ENCODE measurements at regions not wholly inside any gene's neighbourhood (a gene's known extent, or its start where the extent isn't known, plus 50 kb on each side); places are given as distances from the start of the nearest gene placed in this dataset.

GRCh38 chr11:122213171-122213570, 97.2 kb upstream of the BLID start:
- TF ChIP-seq CTCF (IDR thresholded peaks at IDR 0.05) (no peak), POLR2A (IDR thresholded peaks at IDR 0.05; ENCODE audit: low read length) (no peak), HDAC2 (IDR thresholded peaks at IDR 0.05) (no peak), ZSCAN20 (CRISPR knock-in tag; IDR thresholded peaks at IDR 0.05) (no peak), CHD2 (IDR thresholded peaks at IDR 0.05; ENCODE audit: low read length, partially characterized antibody) (no peak), TP53 (CRISPR knock-in tag; IDR thresholded peaks at IDR 0.05) (no peak), JUNB (IDR thresholded peaks at IDR 0.05) (no peak), ESRRA (IDR thresholded peaks at IDR 0.05; ENCODE audit: borderline replicate concordance, low read length) (no peak), MAZ (IDR thresholded peaks at IDR 0.05; ENCODE audit: borderline replicate concordance, low read depth, low read length) (no peak)
- TF ChIP-seq, protein P1, sequence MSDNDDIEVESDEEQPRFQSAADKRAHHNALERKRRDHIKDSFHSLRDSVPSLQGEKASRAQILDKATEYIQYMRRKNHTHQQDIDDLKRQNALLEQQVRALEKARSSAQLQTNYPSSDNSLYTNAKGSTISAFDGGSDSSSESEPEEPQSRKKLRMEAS (IDR thresholded peaks at IDR 0.05), result no peak

All from A549 (cell line).